ENCODE measurements at regions not wholly inside any gene's neighbourhood (a gene's known extent, or its start where the extent isn't known, plus 50 kb on each side); places are given as distances from the start of the nearest gene placed in this dataset.
"Not testable (repeated sequence)": the region's sequence is repeated elsewhere in the genome, so short reads cannot be mapped to it uniquely, and the experiment has no call there.

- Mint-ChIP-seq H3K27me3 (ENCODE audit: low read depth) (no peaks in the 10 kb centered on the region), H3K4me1 (ENCODE audit: low read depth) (peaks cover 7% of the 10 kb centered on the region), H3K36me3 (ENCODE audit: low read depth) (peaks cover 5% of the 10 kb centered on the region), H3K4me3 (ENCODE audit: unreplicated experiment) (no peak overlapping the region), H3K9me3 (ENCODE audit: low read depth) (peaks cover 16% of the 10 kb centered on the region), H3K27ac (ENCODE audit: unreplicated experiment) (no peak overlapping the region)
- DNase-seq (ENCODE audit: low spot score) = no peak
- TF ChIP-seq, protein P1, sequence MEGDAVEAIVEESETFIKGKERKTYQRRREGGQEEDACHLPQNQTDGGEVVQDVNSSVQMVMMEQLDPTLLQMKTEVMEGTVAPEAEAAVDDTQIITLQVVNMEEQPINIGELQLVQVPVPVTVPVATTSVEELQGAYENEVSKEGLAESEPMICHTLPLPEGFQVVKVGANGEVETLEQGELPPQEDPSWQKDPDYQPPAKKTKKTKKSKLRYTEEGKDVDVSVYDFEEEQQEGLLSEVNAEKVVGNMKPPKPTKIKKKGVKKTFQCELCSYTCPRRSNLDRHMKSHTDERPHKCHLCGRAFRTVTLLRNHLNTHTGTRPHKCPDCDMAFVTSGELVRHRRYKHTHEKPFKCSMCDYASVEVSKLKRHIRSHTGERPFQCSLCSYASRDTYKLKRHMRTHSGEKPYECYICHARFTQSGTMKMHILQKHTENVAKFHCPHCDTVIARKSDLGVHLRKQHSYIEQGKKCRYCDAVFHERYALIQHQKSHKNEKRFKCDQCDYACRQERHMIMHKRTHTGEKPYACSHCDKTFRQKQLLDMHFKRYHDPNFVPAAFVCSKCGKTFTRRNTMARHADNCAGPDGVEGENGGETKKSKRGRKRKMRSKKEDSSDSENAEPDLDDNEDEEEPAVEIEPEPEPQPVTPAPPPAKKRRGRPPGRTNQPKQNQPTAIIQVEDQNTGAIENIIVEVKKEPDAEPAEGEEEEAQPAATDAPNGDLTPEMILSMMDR (IDR thresholded peaks at IDR 0.05) = no peak
These were observed 107.9 kb upstream of the ATL2 start for GRCh38 chr2:38484957-38485356.

DNA sequence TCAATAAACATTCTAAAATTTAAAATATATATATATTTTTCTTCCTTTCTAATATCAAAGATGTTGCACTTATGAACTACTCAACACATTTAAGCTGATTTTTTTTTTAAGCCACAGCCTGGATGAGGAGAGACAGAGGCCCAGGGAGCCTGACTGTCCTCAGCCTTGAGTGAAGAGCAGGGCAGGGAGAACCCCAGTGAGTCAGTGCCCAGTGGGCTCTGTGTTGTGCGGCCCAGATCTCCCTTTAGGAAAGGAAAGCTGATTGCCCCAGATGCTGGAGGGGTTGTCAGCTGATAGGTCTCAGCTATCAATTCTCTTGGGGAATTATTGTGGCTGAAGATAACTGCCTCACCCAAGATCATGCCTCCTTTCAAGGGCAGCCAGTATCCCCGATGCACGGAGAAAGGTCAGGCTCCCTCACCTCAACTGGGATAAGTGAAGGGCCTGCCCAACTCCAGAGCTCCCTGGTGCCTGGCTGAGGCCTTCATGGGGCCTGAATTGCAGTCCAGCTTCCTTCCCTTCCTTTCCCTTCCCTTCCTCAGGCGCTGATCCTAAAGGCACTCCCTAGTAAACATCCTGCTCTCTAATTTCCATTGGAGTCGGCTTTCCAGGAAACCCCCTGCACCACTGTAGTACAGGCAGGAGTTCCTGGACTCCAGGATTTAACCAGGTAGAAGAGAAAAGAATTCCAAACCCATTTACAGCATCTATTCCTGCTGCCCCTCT, 106.9 kb upstream of the ATL2 start:
- no peaks in the 10 kb centered on the region for H3K27me3 Mint-ChIP-seq (ENCODE audit: low read depth)
- no peak for DNase-seq (ENCODE audit: low spot score)
- H3K4me3 Mint-ChIP-seq (ENCODE audit: unreplicated experiment) = no peak overlapping the region
- TF ChIP-seq, protein P1 (IDR thresholded peaks at IDR 0.05) = no peak
- peaks cover 18% of the 10 kb centered on the region for H3K9me3 Mint-ChIP-seq (ENCODE audit: low read depth)
- peaks cover 7% of the 10 kb centered on the region for H3K4me1 Mint-ChIP-seq (ENCODE audit: low read depth)
- H3K27ac Mint-ChIP-seq (ENCODE audit: unreplicated experiment) = no peak overlapping the region
- peaks cover 8% of the 10 kb centered on the region for H3K36me3 Mint-ChIP-seq (ENCODE audit: low read depth)

DNA sequence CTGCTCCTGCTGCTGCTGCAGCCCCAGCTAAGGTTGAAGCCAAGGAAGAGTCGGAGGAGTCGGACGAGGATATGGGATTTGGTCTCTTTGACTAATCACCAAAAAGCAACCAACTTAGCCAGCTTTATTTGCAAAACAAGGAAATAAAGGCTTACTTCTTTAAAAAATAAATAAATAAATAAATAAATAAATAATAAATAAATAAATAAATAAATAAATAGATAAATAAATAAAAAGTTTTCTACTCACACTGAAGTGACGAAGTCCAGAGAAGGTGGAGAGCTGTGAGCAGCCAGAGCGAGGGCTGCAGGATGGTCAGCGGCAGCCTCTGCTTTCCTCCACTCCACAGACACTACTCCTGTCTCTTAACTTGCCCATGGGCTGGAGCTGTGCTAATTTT, 105.6 kb upstream of the ATL2 start:
- H3K36me3 Mint-ChIP-seq (ENCODE audit: low read depth); H3K4me3 Mint-ChIP-seq (ENCODE audit: unreplicated experiment); DNase-seq (ENCODE audit: low spot score); H3K27me3 Mint-ChIP-seq (ENCODE audit: low read depth); H3K27ac Mint-ChIP-seq (ENCODE audit: unreplicated experiment); H3K4me1 Mint-ChIP-seq (ENCODE audit: low read depth): not testable (repeated sequence)
- peaks cover 18% of the 10 kb centered on the region for H3K9me3 Mint-ChIP-seq (ENCODE audit: low read depth)

DNA sequence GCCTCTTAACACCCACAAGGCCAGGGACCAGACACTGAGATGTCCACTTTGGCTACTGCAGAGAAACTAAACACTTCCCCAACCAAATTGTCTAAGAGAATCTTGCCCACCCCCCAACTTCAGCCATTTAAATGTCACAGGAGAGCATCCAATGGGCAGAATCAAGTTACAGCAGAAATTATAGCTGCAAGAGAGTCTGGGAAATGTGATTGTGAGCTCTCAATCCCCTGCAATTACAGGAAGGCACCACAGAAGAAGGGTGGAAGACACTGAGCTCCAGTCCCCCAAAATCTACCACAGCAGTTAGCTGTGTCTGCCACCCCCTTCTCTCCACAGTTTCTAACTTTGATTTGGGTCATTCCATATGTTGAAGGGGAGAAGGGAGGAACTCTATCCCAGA, 103.5 kb upstream of the ATL2 start:
- no peak overlapping the region for H3K4me3 Mint-ChIP-seq (ENCODE audit: unreplicated experiment)
- peaks cover 18% of the 10 kb centered on the region for H3K9me3 Mint-ChIP-seq (ENCODE audit: low read depth)
- no peak overlapping the region for H3K27ac Mint-ChIP-seq (ENCODE audit: unreplicated experiment)
- H3K27me3 Mint-ChIP-seq (ENCODE audit: low read depth) = no peaks in the 10 kb centered on the region
- TF ChIP-seq, protein P1 (IDR thresholded peaks at IDR 0.05) = no peak
- H3K36me3 Mint-ChIP-seq (ENCODE audit: low read depth) = peaks cover 10% of the 10 kb centered on the region
- no peak for DNase-seq (ENCODE audit: low spot score)
- H3K4me1 Mint-ChIP-seq (ENCODE audit: low read depth) = no peaks in the 10 kb centered on the region

DNA sequence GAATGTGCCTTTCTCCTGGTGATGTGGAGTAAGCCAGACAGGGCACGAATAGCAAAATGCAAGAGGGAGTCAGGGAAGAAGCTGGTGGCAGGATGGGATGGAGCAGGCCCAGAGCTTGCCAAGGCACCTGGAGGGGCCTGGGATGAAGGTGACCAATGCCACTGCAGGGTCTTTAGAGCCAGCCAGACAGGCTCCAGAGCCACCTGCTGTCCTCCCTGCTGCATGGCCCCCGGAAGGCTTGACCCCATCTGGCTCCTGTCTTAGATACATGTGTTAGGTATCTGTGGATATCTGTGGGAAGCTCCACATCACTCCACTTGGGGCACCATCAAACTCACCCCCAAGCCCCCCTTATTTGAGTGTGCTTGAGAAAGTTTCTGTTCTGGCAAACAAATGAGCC, 99.9 kb upstream of the ATL2 start:
- no peak for DNase-seq (ENCODE audit: low spot score)
- no peak overlapping the region for H3K4me3 Mint-ChIP-seq (ENCODE audit: unreplicated experiment)
- peaks cover 10% of the 10 kb centered on the region for H3K36me3 Mint-ChIP-seq (ENCODE audit: low read depth)
- H3K9me3 Mint-ChIP-seq (ENCODE audit: low read depth) = peaks cover 18% of the 10 kb centered on the region
- H3K27ac Mint-ChIP-seq (ENCODE audit: unreplicated experiment) = no peak overlapping the region
- H3K27me3 Mint-ChIP-seq (ENCODE audit: low read depth) = peaks cover 12% of the 10 kb centered on the region
- H3K4me1 Mint-ChIP-seq (ENCODE audit: low read depth) = peaks cover 5% of the 10 kb centered on the region
- TF ChIP-seq, protein P1 (IDR thresholded peaks at IDR 0.05) = no peak

DNA sequence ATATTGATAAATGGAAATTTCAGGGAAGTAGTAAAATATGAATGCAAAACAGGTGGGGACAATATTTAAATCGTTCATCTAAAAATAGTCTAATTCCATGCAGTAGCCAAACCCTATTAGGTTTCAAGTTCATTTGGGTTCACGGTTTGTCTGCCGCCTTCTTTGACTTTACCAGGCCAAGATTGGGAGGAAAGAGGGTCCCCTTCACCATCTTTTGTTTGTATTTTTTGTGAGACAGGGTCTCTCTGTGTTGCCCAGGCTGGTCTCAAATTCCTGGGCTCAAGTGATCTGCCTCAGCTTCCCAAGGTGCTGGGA, 98.5 kb upstream of the ATL2 start:
- DNase-seq (ENCODE audit: low spot score) = no peak
- Mint-ChIP-seq H3K27me3 (ENCODE audit: low read depth) (peaks cover 14% of the 10 kb centered on the region), H3K9me3 (ENCODE audit: low read depth) (peaks cover 5% of the 10 kb centered on the region), H3K27ac (ENCODE audit: unreplicated experiment) (no peak overlapping the region), H3K36me3 (ENCODE audit: low read depth) (peaks cover 7% of the 10 kb centered on the region), H3K4me1 (ENCODE audit: low read depth) (peaks cover 5% of the 10 kb centered on the region), H3K4me3 (ENCODE audit: unreplicated experiment) (no peak overlapping the region)
- TF ChIP-seq, protein P1 (IDR thresholded peaks at IDR 0.05) = no peak

Data from chondrocyte (in vitro differentiated cells).